HG03457 (cell line): ENCODE measurements at regions not wholly inside any gene's neighbourhood (a gene's known extent, or its start where the extent isn't known, plus 50 kb on each side); places are given as distances from the start of the nearest gene placed in this dataset.

Source experiments
- ATAC-seq: cut with Tn5 transposase; IDR thresholded peaks from one replicate; pipeline ENCODE4 v1.9.1; 2021; ENCODE audit warnings: moderate number of reproducible peaks; ENCODE audit not compliant: unreplicated experiment

GRCh38 chr1:208298593-208299269 is 54.5 kb upstream of the PLXNA2 start:
- no peak for ATAC-seq

GRCh38 chr1:208300084-208300770 is 56.0 kb upstream of the PLXNA2 start:
- no peak for ATAC-seq

- no peak for ATAC-seq
Measured at GRCh38 chr1:208302699-208303238, 58.6 kb upstream of the PLXNA2 start.

GRCh38 chr1:208303743-208304712 is 59.8 kb upstream of the PLXNA2 start:
- no peak for ATAC-seq

- ATAC-seq: no peak
Measured at GRCh38 chr1:208308221-208308620, 64.0 kb upstream of the PLXNA2 start.

GRCh38 chr1:208309771-208310170 is 65.6 kb upstream of the PLXNA2 start:
- no peak for ATAC-seq

GRCh38 chr1:208312706-208313105 is 68.5 kb upstream of the PLXNA2 start:
- ATAC-seq: no peak

GRCh38 chr1:208314431-208314830 is 70.2 kb upstream of the PLXNA2 start:
- ATAC-seq: no peak

GRCh38 chr1:208318150-208318734 is 74.1 kb upstream of the PLXNA2 start:
- no peak for ATAC-seq

- no peak for ATAC-seq
Measured at GRCh38 chr1:208324005-208324404, 79.8 kb upstream of the PLXNA2 start.

- ATAC-seq: no peak
Measured at GRCh38 chr1:208326033-208326432, 81.8 kb upstream of the PLXNA2 start.

- no peak for ATAC-seq
Measured at GRCh38 chr1:208329300-208329699, 85.1 kb upstream of the PLXNA2 start.

- ATAC-seq: no peak
Measured at GRCh38 chr1:208332036-208332773, 88.0 kb upstream of the PLXNA2 start.

GRCh38 chr1:208332774-208333126 is 88.6 kb upstream of the PLXNA2 start:
- ATAC-seq: no peak

- no peak for ATAC-seq
Measured at GRCh38 chr1:208333676-208334075, 89.5 kb upstream of the PLXNA2 start.

GRCh38 chr1:208335371-208336136 is 91.4 kb upstream of the PLXNA2 start:
- no peak for ATAC-seq

- ATAC-seq: no peak
Measured at GRCh38 chr1:208336137-208336518, 91.9 kb upstream of the PLXNA2 start.

- ATAC-seq: no peak
Measured at GRCh38 chr1:208339911-208340310, 95.7 kb upstream of the PLXNA2 start.

GRCh38 chr1:208343226-208343625 is 99.0 kb upstream of the PLXNA2 start:
- no peak for ATAC-seq
